HL-60 (cell line): ENCODE measurements at regions not wholly inside any gene's neighbourhood (a gene's known extent, or its start where the extent isn't known, plus 50 kb on each side); places are given as distances from the start of the nearest gene placed in this dataset.

Experiments used
- DNase-seq, 2 experiments: peaks; one replicate each; pipeline ENCODE4 v3.0.0-alpha.2; 2010 to 2020; ENCODE audit warnings: low read depth in 1 of 2, low spot score in 1 of 2
- H3K27ac ChIP-seq: fragments of 250-450 bp; sonication (Bioruptor Pico); replicated peaks from 2 replicates; pipeline ENCODE4 v1.5.1; 2020; ENCODE audit warnings: mild to moderate bottlenecking, moderate library complexity
- H3K27me3 ChIP-seq: fragments of 250-450 bp; sonication (Bioruptor Pico); 2 replicates; pipeline ENCODE4 v1.5.1; 2021; ENCODE audit warnings: mild to moderate bottlenecking, moderate library complexity; ENCODE audit not compliant: insufficient read depth, poor library complexity, severe bottlenecking
- H3K4me3 ChIP-seq: replicated peaks from 2 replicates; pipeline ENCODE4 v1.5.1; 2011; ENCODE audit warnings: mild to moderate bottlenecking, control low read depth, low read length; ENCODE audit not compliant: insufficient read depth
- CTCF ChIP-seq: IDR thresholded peaks from one replicate; pipeline ENCODE4 v1.5.1; 2011; ENCODE audit warnings: low read length, control low read depth, inconsistent platforms; ENCODE audit not compliant: insufficient read depth
- GABPA ChIP-seq: IDR thresholded peaks from 2 replicates; pipeline ENCODE4 v1.6.1; 2012; ENCODE audit warnings: low read depth
- POLR2AphosphoS5 ChIP-seq: IDR thresholded peaks from 2 replicates; pipeline ENCODE4 v1.6.1; 2012; ENCODE audit warnings: low read depth
- REST ChIP-seq: IDR thresholded peaks from 2 replicates; pipeline ENCODE4 v1.6.1; 2012; ENCODE audit warnings: low read depth; ENCODE audit not compliant: insufficient replicate concordance
- SPI1 ChIP-seq: IDR thresholded peaks from 2 replicates; pipeline ENCODE4 v1.6.1; 2012; ENCODE audit warnings: low read depth, mild to moderate bottlenecking, borderline replicate concordance

- H3K27me3 ChIP-seq = no peaks in the 10 kb centered on the region
- DNase-seq = no peak
- no peak overlapping the region for H3K27ac ChIP-seq
- TF ChIP-seq GABPA (no peak), REST (no peak), CTCF (no peak), SPI1 (no peak), POLR2AphosphoS5 (no peak)
- H3K4me3 ChIP-seq = no peak overlapping the region
Observed at GRCh38 chr2:2887772-2888387, 489.7 kb downstream of the EIPR1 start.

- H3K27me3 ChIP-seq = no peaks in the 10 kb centered on the region
- TF ChIP-seq SPI1 (no peak), CTCF (no peak), GABPA (no peak), POLR2AphosphoS5 (no peak), REST (no peak)
Observed at GRCh38 chr2:2886922-2887321, 490.7 kb downstream of the EIPR1 start.

GRCh38 chr2:2881499-2881898 lies 496.1 kb downstream of the EIPR1 start:
- no peak overlapping the region for H3K27ac ChIP-seq
- no peaks in the 10 kb centered on the region for H3K27me3 ChIP-seq
- no peak for TF ChIP-seq CTCF
- no peak for TF ChIP-seq SPI1
- TF ChIP-seq GABPA = no peak
- TF ChIP-seq POLR2AphosphoS5 = no peak
- TF ChIP-seq REST = no peak
- DNase-seq = no peak
- H3K4me3 ChIP-seq = no peak overlapping the region

More at GRCh38 chr2:2886922-2887321, 490.7 kb downstream of the EIPR1 start:
- Histone ChIP-seq H3K4me3 (no peak overlapping the region), H3K27ac (no peak overlapping the region)
- no peak for DNase-seq
